ENCODE measurements at regions not wholly inside any gene's neighbourhood (a gene's known extent, or its start where the extent isn't known, plus 50 kb on each side); places are given as distances from the start of the nearest gene placed in this dataset.

GRCh38 chr11:29029452-29029851, 921.3 kb downstream of the METTL15 start:
- TF ChIP-seq POLR2A (IDR thresholded peaks at IDR 0.05; ENCODE audit: low read depth, low read length) = no peak
- TF ChIP-seq POLR2AphosphoS5 (IDR thresholded peaks at IDR 0.05; ENCODE audit: low read depth, low read length) = no peak
